Neural progenitor cell (in vitro differentiated cells): ENCODE measurements at regions not wholly inside any gene's neighbourhood (a gene's known extent, or its start where the extent isn't known, plus 50 kb on each side); places are given as distances from the start of the nearest gene placed in this dataset.

Experiments used
- DNase-seq: peaks from one replicate; pipeline ENCODE4 v3.0.0-alpha.2; 2016; ENCODE audit warnings: low spot score
- H2AFZ ChIP-seq: fragments of 200-600 bp; sonication (generic); replicated peaks from 2 replicates; pipeline ENCODE4 v1.6.1; 2016; ENCODE audit warnings: antibody characterized with exemption
- H3F3A ChIP-seq: fragments of 200-600 bp; sonication (generic); 2 replicates; pipeline ENCODE4 v1.6.1; 2016; ENCODE audit warnings: antibody characterized with exemption, low read depth
- H3K27ac ChIP-seq: fragments of 200-600 bp; sonication (generic); 2 replicates; pipeline ENCODE4 v1.5.1; 2016; ENCODE audit warnings: mild to moderate bottlenecking
- H3K27me3 ChIP-seq: fragments of 200-600 bp; sonication (generic); 2 replicates; pipeline ENCODE4 v1.6.1; 2016; ENCODE audit warnings: mild to moderate bottlenecking, moderate library complexity
- H3K36me3 ChIP-seq: fragments of 200-600 bp; sonication (generic); 2 replicates; pipeline ENCODE4 v1.5.1; 2016
- H3K4me1 ChIP-seq: fragments of 200-600 bp; sonication (generic); 2 replicates; pipeline ENCODE4 v1.6.1; 2016; ENCODE audit warnings: mixed run types
- H3K4me2 ChIP-seq: fragments of 200-600 bp; sonication (generic); 2 replicates; pipeline ENCODE4 v1.6.1; 2016
- H3K4me3 ChIP-seq: fragments of 200-600 bp; sonication (generic); 2 replicates; pipeline ENCODE4 v1.5.1; 2016
- H3K79me2 ChIP-seq: fragments of 200-600 bp; sonication (generic); 2 replicates; pipeline ENCODE4 v1.6.1; 2016; ENCODE audit warnings: low read depth
- H3K9ac ChIP-seq: fragments of 200-600 bp; sonication (generic); 2 replicates; pipeline ENCODE4 v1.6.1; 2016
- H3K9me3 ChIP-seq: fragments of 200-600 bp; sonication (generic); 2 replicates; pipeline ENCODE4 v1.5.1; 2016; ENCODE audit warnings: low read depth
- H4K20me1 ChIP-seq: fragments of 200-600 bp; sonication (generic); 2 replicates; pipeline ENCODE4 v1.6.1; 2016; ENCODE audit warnings: low read depth
- H3K27ac Mint-ChIP-seq: 3 replicates; pipeline ENCODE4 v1.8.0; 2021; ENCODE audit warnings: mixed read lengths
- H3K27me3 Mint-ChIP-seq: 2 replicates; pipeline ENCODE4 v1.8.0; 2022; ENCODE audit warnings: low read depth, mild to moderate bottlenecking, inconsistent platforms, moderate library complexity, mixed read lengths; ENCODE audit not compliant: insufficient read depth
- H3K36me3 Mint-ChIP-seq: 3 replicates; pipeline ENCODE4 v1.8.0; 2021; ENCODE audit warnings: mixed read lengths
- H3K4me1 Mint-ChIP-seq: 3 replicates; pipeline ENCODE4 v1.8.0; 2021; ENCODE audit warnings: mixed read lengths
- H3K4me3 Mint-ChIP-seq: 3 replicates; pipeline ENCODE4 v1.8.0; 2021; ENCODE audit warnings: mild to moderate bottlenecking, moderate library complexity, mixed read lengths
- H3K9me3 Mint-ChIP-seq: 3 replicates; pipeline ENCODE4 v1.8.0; 2020; ENCODE audit warnings: mixed read lengths
- CTCF ChIP-seq: fragments of 200-600 bp; sonication (generic); IDR thresholded peaks from 2 replicates; pipeline ENCODE4 v1.5.1; 2017; ENCODE audit warnings: antibody characterized with exemption, mild to moderate bottlenecking
- EZH2 ChIP-seq: fragments of 200-600 bp; sonication (generic); IDR thresholded peaks from 2 replicates; pipeline ENCODE4 v1.6.1; 2017; ENCODE audit warnings: antibody characterized with exemption, mild to moderate bottlenecking, moderate library complexity
- EZH2phosphoT487 ChIP-seq: fragments of 200-600 bp; sonication (generic); IDR thresholded peaks from 2 replicates; pipeline ENCODE4 v1.6.1; 2017; ENCODE audit warnings: antibody characterized with exemption

GRCh38 chr3:150035301-150035779 lies 64.6 kb upstream of the PFN2 start:
- H3K4me1 Mint-ChIP-seq, result peaks cover 38% of the 10 kb centered on the region
- DNase-seq, result peak; percentile 84
- H3K27me3 ChIP-seq, result peaks cover 88% of the 10 kb centered on the region
- no peak overlapping the region for H3K27ac Mint-ChIP-seq
- H3K36me3 ChIP-seq, result no peaks in the 10 kb centered on the region
- peaks cover 17% of the 10 kb centered on the region for H3F3A ChIP-seq
- TF ChIP-seq EZH2, result no peak
- no peak for TF ChIP-seq CTCF
- peak; percentile 78 for TF ChIP-seq EZH2phosphoT487
- H3K9me3 Mint-ChIP-seq, result peaks cover 2% of the 10 kb centered on the region
- H3K79me2 ChIP-seq, result no peaks in the 10 kb centered on the region
- H3K4me2 ChIP-seq, result peak overlapping the region; percentile 58
- peaks cover 41% of the 10 kb centered on the region for H3K4me1 ChIP-seq
- peak overlapping the region; percentile 26 for H3K4me3 ChIP-seq
- no peak overlapping the region for H2AFZ ChIP-seq
- H3K4me3 Mint-ChIP-seq, result no peak overlapping the region
- H3K36me3 Mint-ChIP-seq, result peaks cover 2% of the 10 kb centered on the region
- no peak overlapping the region for H3K9ac ChIP-seq
- H3K27me3 Mint-ChIP-seq, result peaks cover 4% of the 10 kb centered on the region
- H4K20me1 ChIP-seq, result peaks cover 9% of the 10 kb centered on the region
- H3K27ac ChIP-seq, result no peak overlapping the region
- H3K9me3 ChIP-seq, result no peaks in the 10 kb centered on the region

- peaks cover 2% of the 10 kb centered on the region for H3K9me3 Mint-ChIP-seq
- H3K27me3 ChIP-seq, result peaks cover 90% of the 10 kb centered on the region
- H3K4me2 ChIP-seq, result peak overlapping the region; percentile 58
- H3K4me3 ChIP-seq, result no peak overlapping the region
- peaks cover 4% of the 10 kb centered on the region for H3K27me3 Mint-ChIP-seq
- no peak overlapping the region for H3K27ac ChIP-seq
- H3K79me2 ChIP-seq, result no peaks in the 10 kb centered on the region
- H3K9ac ChIP-seq, result no peak overlapping the region
- peaks cover 46% of the 10 kb centered on the region for H3K4me1 Mint-ChIP-seq
- peaks cover 2% of the 10 kb centered on the region for H3K36me3 Mint-ChIP-seq
- no peaks in the 10 kb centered on the region for H3K36me3 ChIP-seq
- no peaks in the 10 kb centered on the region for H3K9me3 ChIP-seq
- H3F3A ChIP-seq, result peaks cover 17% of the 10 kb centered on the region
- peaks cover 44% of the 10 kb centered on the region for H3K4me1 ChIP-seq
- peak; percentile 23 for DNase-seq
- no peak overlapping the region for H2AFZ ChIP-seq
- H4K20me1 ChIP-seq, result peaks cover 9% of the 10 kb centered on the region
- H3K27ac Mint-ChIP-seq, result no peak overlapping the region
- TF ChIP-seq CTCF (no peak), EZH2 (no peak), EZH2phosphoT487 (no peak)
- H3K4me3 Mint-ChIP-seq, result no peak overlapping the region
Measured at GRCh38 chr3:150033721-150034120, 63.0 kb upstream of the PFN2 start.

GRCh38 chr3:150030841-150031240 lies 60.1 kb upstream of the PFN2 start:
- Mint-ChIP-seq H3K9me3 (peaks cover 22% of the 10 kb centered on the region), H3K27me3 (peaks cover 4% of the 10 kb centered on the region), H3K4me3 (no peak overlapping the region), H3K27ac (no peak overlapping the region), H3K4me1 (peaks cover 34% of the 10 kb centered on the region), H3K36me3 (peaks cover 2% of the 10 kb centered on the region)
- Histone ChIP-seq H3K36me3 (no peaks in the 10 kb centered on the region), H4K20me1 (peaks cover 9% of the 10 kb centered on the region), H3K27me3 (peaks cover 62% of the 10 kb centered on the region), H3K9ac (no peak overlapping the region), H3K4me2 (no peak overlapping the region), H3K27ac (no peak overlapping the region), H2AFZ (no peak overlapping the region), H3K9me3 (no peaks in the 10 kb centered on the region), H3F3A (peaks cover 17% of the 10 kb centered on the region), H3K4me1 (peaks cover 31% of the 10 kb centered on the region), H3K79me2 (no peaks in the 10 kb centered on the region), H3K4me3 (no peak overlapping the region)
- no peak for DNase-seq
- TF ChIP-seq CTCF (no peak), EZH2 (no peak), EZH2phosphoT487 (no peak)
